ENCODE measurements at regions not wholly inside any gene's neighbourhood (a gene's known extent, or its start where the extent isn't known, plus 50 kb on each side); places are given as distances from the start of the nearest gene placed in this dataset.

DNA sequence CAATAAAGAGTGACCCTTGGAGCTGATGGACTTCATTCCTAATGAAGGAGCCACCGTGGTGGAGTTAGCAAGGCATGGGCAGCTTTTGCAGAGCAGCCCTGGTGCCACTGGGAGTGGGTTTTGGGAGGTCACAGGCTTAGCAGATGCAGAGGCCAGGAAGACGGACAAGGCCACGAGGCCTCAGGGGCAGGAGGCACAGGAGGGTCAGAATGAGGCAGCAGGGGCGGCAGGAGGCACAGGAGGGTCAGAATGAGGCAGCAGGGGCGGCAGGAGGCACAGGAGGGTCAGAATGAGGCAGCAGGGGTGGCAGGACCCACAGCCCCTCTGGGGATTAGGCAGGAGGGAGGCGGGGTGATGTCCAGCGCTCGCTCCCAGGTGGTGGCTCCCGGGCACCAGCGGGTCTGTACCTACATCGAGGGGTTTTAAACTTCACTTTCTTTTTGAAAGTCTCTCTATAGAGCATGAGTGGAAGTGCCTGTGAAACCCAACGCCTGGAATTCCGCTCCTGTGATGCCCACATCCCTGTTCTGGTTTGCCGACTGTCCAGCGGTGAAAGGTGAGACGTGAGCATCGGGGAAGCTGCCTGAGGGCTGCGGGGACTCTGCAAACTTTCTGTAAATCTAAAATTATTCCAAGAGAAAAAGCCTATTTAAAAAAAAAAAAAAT, 521.6 kb downstream of the BRD1 start:
- no peak overlapping the region for H4K5ac ChIP-seq (ENCODE audit: low read depth, low read length)
- no peaks in the 10 kb centered on the region for H3K79me1 ChIP-seq (ENCODE audit: low read depth in 1 of 2, low read length in 2 of 2)
- H3K14ac ChIP-seq (replicated peaks; ENCODE audit: low read depth, low read length), result no peak overlapping the region
- no peak overlapping the region for H4K8ac ChIP-seq (ENCODE audit: low read depth in 2 of 2, low read length in 2 of 2)
- peaks cover 55% of the 10 kb centered on the region for H3K9me3 ChIP-seq (ENCODE audit: control insufficient read depth, insufficient read depth, low read length)
- TF ChIP-seq, protein P1, sequence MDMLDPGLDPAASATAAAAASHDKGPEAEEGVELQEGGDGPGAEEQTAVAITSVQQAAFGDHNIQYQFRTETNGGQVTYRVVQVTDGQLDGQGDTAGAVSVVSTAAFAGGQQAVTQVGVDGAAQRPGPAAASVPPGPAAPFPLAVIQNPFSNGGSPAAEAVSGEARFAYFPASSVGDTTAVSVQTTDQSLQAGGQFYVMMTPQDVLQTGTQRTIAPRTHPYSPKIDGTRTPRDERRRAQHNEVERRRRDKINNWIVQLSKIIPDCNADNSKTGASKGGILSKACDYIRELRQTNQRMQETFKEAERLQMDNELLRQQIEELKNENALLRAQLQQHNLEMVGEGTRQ (IDR thresholded peaks at IDR 0.05; ENCODE audit: low read depth, low read length), result no peak
- TF ChIP-seq POLR2A (IDR thresholded peaks at IDR 0.05; ENCODE audit: low read depth, low read length) (no peak), CEBPB (IDR thresholded peaks at IDR 0.05; ENCODE audit: low read depth, low read length) (no peak), FOS (IDR thresholded peaks at IDR 0.05; ENCODE audit: low read depth, low read length) (no peak), MXI1 (IDR thresholded peaks at IDR 0.05; ENCODE audit: borderline replicate concordance, low read depth, low read length) (no peak), MAFK (IDR thresholded peaks at IDR 0.05; ENCODE audit: low read depth, low read length) (no peak)
- no peaks in the 10 kb centered on the region for H3K36me3 ChIP-seq (ENCODE audit: control insufficient read depth, insufficient read depth, low read length)
- H3K4me1 ChIP-seq (ENCODE audit: control insufficient read depth, insufficient read depth, low read length), result no peaks in the 10 kb centered on the region
- in situ Hi-C loops (cut with MboI; ENCODE audit: low sequenced_read_pairs), result no loop called here
- no TSS peak for BruUV-seq (replicated peaks)
- dilution Hi-C loops (cut with HindIII; ENCODE audit: low sequenced_read_pairs, unreplicated experiment), result no loop called here
- ChIA-PET POLR2A (ENCODE audit: unreplicated experiment) (no interaction called here), CTCF (no interaction called here)
- no peak overlapping the region for H2BK5ac ChIP-seq (ENCODE audit: low read depth, low read length, poor library complexity, severe bottlenecking)
- intact Hi-C loops (cut with micrococcal nuclease), result no loop called here
- H3K9me1 ChIP-seq (ENCODE audit: insufficient read depth, low read length), result no peaks in the 10 kb centered on the region
- no peak overlapping the region for H3K4me3 ChIP-seq (ENCODE audit: insufficient read depth, low read depth, low read length)
- H3K56ac ChIP-seq (ENCODE audit: extremely low read depth, insufficient read depth, low read length), result no peak overlapping the region
- H2BK120ac ChIP-seq (ENCODE audit: low read depth, low read length), result no peak overlapping the region
- H3K4me2 ChIP-seq (ENCODE audit: low read depth, low read length), result no peak overlapping the region
- H2BK15ac ChIP-seq (ENCODE audit: low read depth, low read length), result no peak overlapping the region
- no peak overlapping the region for H4K91ac ChIP-seq (ENCODE audit: insufficient read depth, low read depth, low read length)
- H3K27me3 ChIP-seq (ENCODE audit: control insufficient read depth, insufficient read depth, low read length), result no peaks in the 10 kb centered on the region
- ATAC-seq (ENCODE audit: low read depth) (no peak), DNase-seq (no peak)
- H2AFZ ChIP-seq (replicated peaks; ENCODE audit: low read length, poor library complexity), result no peak overlapping the region
- H2BK20ac ChIP-seq (ENCODE audit: low read depth, low read length), result no peak overlapping the region
- no peak overlapping the region for H3K9ac ChIP-seq (ENCODE audit: low read depth, low read length)
- 67% methylated on average over 7 of the region's 18 CpGs; no CpG with 5 or more reads in 1 of the 2 experiments for WGBS, 2 experiments (ENCODE audit: extremely low coverage in 2 of 2, insufficient read length in 1 of 2)
- no peaks in the 10 kb centered on the region for H4K20me1 ChIP-seq (ENCODE audit: insufficient read depth, low read length)
- H3K18ac ChIP-seq (ENCODE audit: low read depth, low read length), result no peak overlapping the region
- no peak overlapping the region for H3K27ac ChIP-seq (ENCODE audit: insufficient read depth, low read length)
- H2AK5ac ChIP-seq (ENCODE audit: low read depth, low read length), result no peak overlapping the region
- no peak overlapping the region for H3K4ac ChIP-seq (ENCODE audit: low read depth, low read length)
- no peak overlapping the region for H2AK9ac ChIP-seq (replicated peaks; ENCODE audit: low read depth, low read length, poor library complexity)
- H3K23ac ChIP-seq (ENCODE audit: low read depth, low read length), result no peak overlapping the region

Data from IMR-90 (cell line).